HepG2 (cell line): ENCODE measurements at regions not wholly inside any gene's neighbourhood (a gene's known extent, or its start where the extent isn't known, plus 50 kb on each side); places are given as distances from the start of the nearest gene placed in this dataset.

Experiments
- ATAC-seq: fragments of 200-7000 bp; cut with Tn5 transposase; 3 replicates; pipeline ENCODE4 v1.9.1; 2020; ENCODE audit warnings: mild to moderate bottlenecking, moderate library complexity
- BruUV-seq: library from RNA; stranded (reverse); fragments of 400-500 nt; replicated peaks from 2 replicates; lab custom pipeline; 2021; lab: Mats Ljungman, UMichigan
- CTCF ChIA-PET: fragments of 300-600 bp; formaldehyde crosslinking; extraction: SDS; loops from one replicate; lab custom pipeline; 2021; ENCODE audit warnings: low total read pairs, inconsistent platforms, low intra/inter-chr PET ratio; lab: Yijun Ruan, JAX
- POLR2A ChIA-PET: fragments of 350-600 bp; sonication (Branson Sonifier 250); formaldehyde crosslinking; loops from one replicate; lab custom pipeline; 2020; ENCODE audit warnings: antibody characterized with exemption, inconsistent platforms; lab: Yijun Ruan, JAX
- DNase-seq: peaks from one replicate; pipeline ENCODE4 v3.0.0-alpha.2; 2015; ENCODE audit warnings: low spot score
- FAIRE-seq: peaks from 3 replicates; lab custom pipeline; 2011; peaks lifted over from hg19 to GRCh38; lab: Jason Lieb, UNC
- H2AFZ ChIP-seq: one replicate; pipeline ENCODE4 v1.6.1; 2011; ENCODE audit warnings: low read length, inconsistent platforms
- H3K27ac ChIP-seq: fragments of 300-600 bp; 3 replicates; pipeline ENCODE4 v1.8.0; 2011; ENCODE audit warnings: mixed run types, mild to moderate bottlenecking, mixed read lengths, low read length, inconsistent platforms; ENCODE audit not compliant: insufficient read depth; ENCODE audit errors: extremely low read length
- H3K27me3 ChIP-seq, 2 experiments: fragments of 200-600 bp in 1 of 2; 2 replicates in 1 of 2; 3 replicates in 1 of 2; pipeline versions ENCODE4 v1.6.0 to v1.8.0; 2011; ENCODE audit warnings: low read length in 2 of 2, mild to moderate bottlenecking in 2 of 2, moderate library complexity in 2 of 2, inconsistent platforms in 1 of 2; ENCODE audit not compliant: insufficient read depth in 2 of 2, control insufficient read depth in 1 of 2
- H3K36me3 ChIP-seq, 2 experiments: fragments of 200-600 bp in 1 of 2; replicated peaks in 1 of 2; 2 replicates in 1 of 2; 3 replicates in 1 of 2; pipeline versions ENCODE4 v1.5.1 to v1.8.0; 2011; ENCODE audit warnings: low read length in 2 of 2, inconsistent platforms in 1 of 2; ENCODE audit not compliant: insufficient read depth in 2 of 2, control insufficient read depth in 1 of 2
- H3K4me1 ChIP-seq: 2 replicates; pipeline ENCODE4 v1.5.1; 2012; ENCODE audit warnings: low read length, inconsistent platforms; ENCODE audit not compliant: insufficient read depth
- H3K4me2 ChIP-seq: 2 replicates; pipeline ENCODE4 v1.6.0; 2011; ENCODE audit warnings: low read depth, low read length, inconsistent platforms
- H3K4me3 ChIP-seq, 3 experiments: fragments of 200-600 bp in 1 of 3; sonication (generic), shearing (Covaris generic) in 1 of 3; replicated peaks in 1 of 3; 2 replicates each; pipeline ENCODE4 v1.5.1; 2011 to 2016; ENCODE audit warnings: low read length in 3 of 3, inconsistent platforms in 2 of 3, low read depth in 2 of 3, mild to moderate bottlenecking in 2 of 3, control low read depth in 1 of 3, mixed read lengths in 1 of 3; ENCODE audit not compliant: insufficient read depth in 1 of 3
- H3K79me2 ChIP-seq: one replicate; pipeline ENCODE4 v1.6.1; 2011; ENCODE audit warnings: low read length, inconsistent platforms; ENCODE audit not compliant: insufficient read depth
- H3K9ac ChIP-seq: 2 replicates; pipeline ENCODE4 v1.6.0; 2011; ENCODE audit warnings: mild to moderate bottlenecking, low read depth, low read length, inconsistent platforms; ENCODE audit not compliant: insufficient read depth
- H3K9me3 ChIP-seq: 2 replicates; pipeline ENCODE4 v1.5.1; 2012; ENCODE audit warnings: mild to moderate bottlenecking, low read length
- H4K20me1 ChIP-seq: 2 replicates; pipeline ENCODE4 v1.6.0; 2011; ENCODE audit warnings: inconsistent platforms, mild to moderate bottlenecking, low read length, moderate library complexity; ENCODE audit not compliant: insufficient read depth
- CCDC6 ChIP-seq: sonication (generic); formaldehyde crosslinking; IDR thresholded peaks from 2 replicates; pipeline ENCODE4 v1.8.1; 2022; ENCODE audit warnings: mild to moderate bottlenecking, missing genetic modification reagents, moderate library complexity
- SALL2 ChIP-seq: sonication (generic); formaldehyde crosslinking; IDR thresholded peaks from 2 replicates; pipeline ENCODE4 v1.8.1; 2023; ENCODE audit warnings: mild to moderate bottlenecking, missing genetic modification reagents, inconsistent platforms
- SYNCRIP ChIP-seq: fragments of 200-400 bp; formaldehyde crosslinking; IDR thresholded peaks from 2 replicates; pipeline ENCODE4 v1.6.1; 2018; ENCODE audit warnings: mild to moderate bottlenecking, low read depth, low read length; ENCODE audit not compliant: insufficient read depth
- ZNF296 ChIP-seq: sonication (generic); formaldehyde crosslinking; conservative IDR thresholded peaks from 2 replicates; pipeline ENCODE4 v1.5.0; 2020; ENCODE audit warnings: mild to moderate bottlenecking, missing genetic modification reagents
- ZNF746 ChIP-seq: sonication (generic); formaldehyde crosslinking; IDR thresholded peaks from 2 replicates; pipeline ENCODE4 v1.8.0; 2022; ENCODE audit warnings: mild to moderate bottlenecking, missing genetic modification reagents
- WGBS: methylation state at CpG from one replicate; pipeline ENCODE4 v1.1.6; 2017; ENCODE audit warnings: low lambda C conversion rate; 5-methylcytosine and 5-hydroxymethylcytosine counted together
- in situ Hi-C: cut with HindIII; loops from 2 replicates; pipeline ENCODE4 v1.10.0; 2017; ENCODE audit warnings: low pct_unique_long_range_greater_than_20kb; ENCODE audit not compliant: extremely low pct_ligation_motif_present
- intact Hi-C: fragments of 100-400 bp; cut with micrococcal nuclease; formaldehyde crosslinking; loops from one replicate; pipeline ENCODE4 v1.10.0; 2022; ENCODE audit not compliant: unreplicated experiment
- TF ChIP-seq, protein P1 (sequence below): IDR thresholded peaks from 2 replicates; pipeline ENCODE4 v1.6.1; 2016; ENCODE audit warnings: low read depth, control low read depth
- TF ChIP-seq, protein P2 (sequence below): sonication (generic); formaldehyde crosslinking; conservative IDR thresholded peaks from 2 replicates; pipeline ENCODE4 v1.8.1; 2023; ENCODE audit warnings: missing genetic modification reagents

DNA sequence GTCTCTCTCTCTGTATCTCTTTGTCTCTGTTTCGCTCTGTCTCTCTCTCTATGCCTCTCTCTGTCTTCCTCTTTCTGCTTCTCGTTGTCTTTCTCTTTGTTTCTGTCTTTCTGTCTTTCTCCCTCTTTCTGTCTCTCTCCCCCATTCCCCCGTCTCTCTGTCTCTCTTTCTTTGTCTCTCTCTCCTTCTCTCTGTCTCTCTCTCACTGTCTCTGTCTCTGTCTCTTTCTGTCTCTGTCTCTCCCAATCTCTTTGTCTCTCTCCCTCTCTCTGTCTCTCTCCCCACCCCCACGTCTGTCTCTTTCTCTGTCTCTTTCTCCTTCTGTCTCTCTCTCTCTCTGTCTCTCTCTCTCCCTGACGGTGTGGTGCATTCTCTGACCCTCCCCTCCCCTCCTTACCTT lies 71.9 kb upstream of the ZNF516 start:
- intact Hi-C loops, result no loop called here
- no peak overlapping the region for H3K4me2 ChIP-seq

More for the DNA sequence above, 71.9 kb upstream of the ZNF516 start:
- 30% methylated on average over 5 of the region's 5 CpGs for WGBS
- no peak overlapping the region for H3K9ac ChIP-seq
- no peaks in the 10 kb centered on the region for H3K9me3 ChIP-seq
- in situ Hi-C loops, result no loop called here
- peaks cover 0 to 5% of the 10 kb centered on the region in 2 experiments; a peak in 3 of 5 replicates for H3K27me3 ChIP-seq
- no peak overlapping the region for H3K27ac ChIP-seq
- H3K36me3 ChIP-seq, result no peaks in the 10 kb centered on the region
- no peak for TF ChIP-seq SYNCRIP
- TF ChIP-seq, protein P1, sequence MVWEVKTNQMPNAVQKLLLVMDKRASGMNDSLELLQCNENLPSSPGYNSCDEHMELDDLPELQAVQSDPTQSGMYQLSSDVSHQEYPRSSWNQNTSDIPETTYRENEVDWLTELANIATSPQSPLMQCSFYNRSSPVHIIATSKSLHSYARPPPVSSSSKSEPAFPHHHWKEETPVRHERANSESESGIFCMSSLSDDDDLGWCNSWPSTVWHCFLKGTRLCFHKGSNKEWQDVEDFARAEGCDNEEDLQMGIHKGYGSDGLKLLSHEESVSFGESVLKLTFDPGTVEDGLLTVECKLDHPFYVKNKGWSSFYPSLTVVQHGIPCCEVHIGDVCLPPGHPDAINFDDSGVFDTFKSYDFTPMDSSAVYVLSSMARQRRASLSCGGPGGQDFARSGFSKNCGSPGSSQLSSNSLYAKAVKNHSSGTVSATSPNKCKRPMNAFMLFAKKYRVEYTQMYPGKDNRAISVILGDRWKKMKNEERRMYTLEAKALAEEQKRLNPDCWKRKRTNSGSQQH (CRISPR knock-in tag), result no peak
- no peak for TF ChIP-seq ZNF296 (CRISPR knock-in tag)
- TF ChIP-seq, protein P2, sequence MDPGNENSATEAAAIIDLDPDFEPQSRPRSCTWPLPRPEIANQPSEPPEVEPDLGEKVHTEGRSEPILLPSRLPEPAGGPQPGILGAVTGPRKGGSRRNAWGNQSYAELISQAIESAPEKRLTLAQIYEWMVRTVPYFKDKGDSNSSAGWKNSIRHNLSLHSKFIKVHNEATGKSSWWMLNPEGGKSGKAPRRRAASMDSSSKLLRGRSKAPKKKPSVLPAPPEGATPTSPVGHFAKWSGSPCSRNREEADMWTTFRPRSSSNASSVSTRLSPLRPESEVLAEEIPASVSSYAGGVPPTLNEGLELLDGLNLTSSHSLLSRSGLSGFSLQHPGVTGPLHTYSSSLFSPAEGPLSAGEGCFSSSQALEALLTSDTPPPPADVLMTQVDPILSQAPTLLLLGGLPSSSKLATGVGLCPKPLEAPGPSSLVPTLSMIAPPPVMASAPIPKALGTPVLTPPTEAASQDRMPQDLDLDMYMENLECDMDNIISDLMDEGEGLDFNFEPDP (CRISPR knock-in tag), result no peak
- TF ChIP-seq SALL2, result no peak
- TF ChIP-seq CCDC6 (CRISPR knock-in tag), result no peak
- TF ChIP-seq ZNF746 (CRISPR knock-in tag), result no peak
- TF ChIP-seq, all 625 proteins: peak for 0
- DNase-seq, result no peak
- no peaks in the 10 kb centered on the region for H4K20me1 ChIP-seq
- no peak overlapping the region for H3K4me3 ChIP-seq
- no peaks in the 10 kb centered on the region for H3K79me2 ChIP-seq
- H3K4me1 ChIP-seq, result peaks cover 22% of the 10 kb centered on the region
- no TSS peak for BruUV-seq
- ChIA-PET CTCF (no interaction called here), POLR2A (no interaction called here)
- no peak for ATAC-seq
- H2AFZ ChIP-seq, result no peak overlapping the region
- FAIRE-seq, result no peak
